HCT116 (cell line): ENCODE measurements at regions not wholly inside any gene's neighbourhood (a gene's known extent, or its start where the extent isn't known, plus 50 kb on each side); places are given as distances from the start of the nearest gene placed in this dataset.

Experiments
- ATAC-seq: fragments of 200-7000 bp; cut with Tn5 transposase; 2 replicates; pipeline ENCODE4 v1.9.1; 2020; ENCODE audit warnings: mild to moderate bottlenecking, moderate library complexity
- BruUV-seq: library from RNA; stranded (reverse); fragments of 400-500 nt; replicated peaks from 2 replicates; lab custom pipeline; 2021; lab: Mats Ljungman, UMichigan
- CTCF ChIA-PET: fragments of 300-600 bp; sonication (Branson Sonifier 250); formaldehyde crosslinking; loops from one replicate; lab custom pipeline; 2021; ENCODE audit warnings: antibody characterized with exemption; lab: Charles Lee
- POLR2A ChIA-PET: fragments of 300-600, 350-600 bp; sonication (Branson Sonifier 250); formaldehyde crosslinking; loops from one replicate; lab custom pipeline; 2021; ENCODE audit warnings: antibody characterized with exemption; lab: Charles Lee
- RAD21 ChIA-PET, 2 experiments: fragments of 300-600 bp; sonication (Branson Sonifier 250); formaldehyde crosslinking; loops; one replicate each; lab custom pipeline; 2023; ENCODE audit warnings: low total read pairs in 2 of 2; ENCODE audit not compliant: uncharacterized antibody in 2 of 2, unreplicated experiment in 2 of 2, low non-redundant PET in 1 of 2; lab: Charles Lee
- DNase-seq: peaks from one replicate; pipeline ENCODE4 v3.0.0-alpha.2; 2010; ENCODE audit warnings: low read depth, low spot score
- H2AFZ ChIP-seq: fragments of 200-600 bp; shearing (Covaris generic), sonication (generic); 2 replicates; pipeline ENCODE4 v1.6.1; 2017; ENCODE audit warnings: low read depth, mixed run types, mixed read lengths, antibody characterized with exemption, low read length; ENCODE audit not compliant: poor library complexity, severe bottlenecking
- H3K27ac ChIP-seq: 2 replicates; pipeline ENCODE4 v1.5.1; 2012; ENCODE audit warnings: low read depth, low read length
- H3K27me3 ChIP-seq: fragments of 200-600 bp; sonication (generic); 2 replicates; pipeline ENCODE4 v1.6.1; 2016; ENCODE audit warnings: mixed run types, low read length, mixed read lengths; ENCODE audit not compliant: insufficient read depth
- H3K36me3 ChIP-seq, 2 experiments: fragments of 200-500 bp in 1 of 2; fragments of 200-600 bp in 1 of 2; sonication (Bioruptor generic) in 1 of 2; sonication (generic) in 1 of 2; 2 replicates each; pipeline versions ENCODE4 v1.5.1 to v1.6.1; 2014 to 2016; ENCODE audit warnings: low read length in 2 of 2, inconsistent platforms in 1 of 2, mixed read lengths in 1 of 2, mixed run types in 1 of 2; ENCODE audit not compliant: insufficient read depth in 2 of 2, control insufficient read depth in 1 of 2
- H3K4me1 ChIP-seq, 2 experiments: fragments of 200-600 bp in 1 of 2; sonication (generic) in 1 of 2; 2 replicates each; pipeline versions ENCODE4 v1.5.1 to v1.6.1; 2012 to 2017; ENCODE audit warnings: low read length in 2 of 2, inconsistent platforms in 1 of 2, mild to moderate bottlenecking in 1 of 2, mixed read lengths in 1 of 2, mixed run types in 1 of 2, moderate library complexity in 1 of 2; ENCODE audit not compliant: insufficient read depth in 2 of 2, control insufficient read depth in 1 of 2
- H3K4me2 ChIP-seq: fragments of 200-600 bp; sonication (generic); 2 replicates; pipeline ENCODE4 v1.6.1; 2017; ENCODE audit warnings: mixed run types, low read length, mixed read lengths
- H3K4me3 ChIP-seq, 2 experiments: fragments of 200-600 bp in 1 of 2; sonication (generic) in 1 of 2; replicated peaks in 1 of 2; 2 replicates each; pipeline ENCODE4 v1.5.1; 2011 to 2016; ENCODE audit warnings: low read length in 2 of 2, control low read depth in 1 of 2, low read depth in 1 of 2, mild to moderate bottlenecking in 1 of 2, mixed read lengths in 1 of 2, mixed run types in 1 of 2
- H3K79me2 ChIP-seq: fragments of 200-600 bp; sonication (generic); 2 replicates; pipeline ENCODE4 v1.6.1; 2017; ENCODE audit warnings: mild to moderate bottlenecking, mixed run types, low read length, moderate library complexity, mixed read lengths; ENCODE audit not compliant: insufficient read depth
- H3K9ac ChIP-seq: fragments of 200-600 bp; sonication (generic); 2 replicates; pipeline ENCODE4 v1.6.1; 2016; ENCODE audit warnings: low read length, mixed read lengths
- H3K9me2 ChIP-seq: fragments of 200-600 bp; sonication (generic), shearing (Covaris generic); 2 replicates; pipeline ENCODE4 v1.6.1; 2017; ENCODE audit warnings: mixed run types, mild to moderate bottlenecking, moderate library complexity; ENCODE audit not compliant: insufficient read depth
- H3K9me3 ChIP-seq, 2 experiments: fragments of 200-500 bp in 1 of 2; fragments of 200-600 bp in 1 of 2; sonication (Bioruptor generic) in 1 of 2; sonication (generic) in 1 of 2; 2 replicates each; pipeline ENCODE4 v1.6.1; 2014 to 2017; ENCODE audit warnings: low read length in 2 of 2, mixed read lengths in 2 of 2, inconsistent platforms in 1 of 2, low read depth in 1 of 2, mild to moderate bottlenecking in 1 of 2, mixed run types in 1 of 2, moderate library complexity in 1 of 2; ENCODE audit not compliant: control insufficient read depth in 1 of 2, insufficient read depth in 1 of 2
- H4K20me1 ChIP-seq: fragments of 200-600 bp; sonication (generic), shearing (Covaris generic); 2 replicates; pipeline ENCODE4 v1.6.1; 2017; ENCODE audit warnings: mixed run types, mild to moderate bottlenecking, moderate library complexity; ENCODE audit not compliant: insufficient read depth
- CBX3 ChIP-seq: IDR thresholded peaks from 2 replicates; pipeline ENCODE4 v1.6.1; 2012; ENCODE audit warnings: low read depth
- CEBPB ChIP-seq: IDR thresholded peaks from 2 replicates; pipeline ENCODE4 v1.6.1; 2012; ENCODE audit warnings: low read depth
- EGR1 ChIP-seq: IDR thresholded peaks from 2 replicates; pipeline ENCODE4 v1.6.1; 2012; ENCODE audit warnings: low read depth
- ELF1 ChIP-seq: IDR thresholded peaks from 2 replicates; pipeline ENCODE4 v1.6.1; 2012; ENCODE audit warnings: low read depth, borderline replicate concordance
- EZH2phosphoT487 ChIP-seq: fragments of 200-600 bp; IDR thresholded peaks from 2 replicates; pipeline ENCODE4 v1.6.1; 2018; ENCODE audit warnings: antibody characterized with exemption, borderline replicate concordance
- FOSL1 ChIP-seq: IDR thresholded peaks from 2 replicates; pipeline ENCODE4 v1.6.1; 2012; ENCODE audit warnings: low read depth
- JUND ChIP-seq: IDR thresholded peaks from 2 replicates; pipeline ENCODE4 v1.6.1; 2012
- POLR2AphosphoS5 ChIP-seq: IDR thresholded peaks from 2 replicates; pipeline ENCODE4 v1.6.1; 2011; ENCODE audit warnings: mild to moderate bottlenecking, low read depth, low read length, moderate library complexity
- RAD21 ChIP-seq: IDR thresholded peaks from 2 replicates; pipeline ENCODE4 v1.6.1; 2012; ENCODE audit warnings: low read depth, mild to moderate bottlenecking
- SIN3A ChIP-seq: IDR thresholded peaks from 2 replicates; pipeline ENCODE4 v1.6.1; 2012; ENCODE audit warnings: low read depth
- SP1 ChIP-seq: IDR thresholded peaks from 2 replicates; pipeline ENCODE4 v1.6.1; 2012; ENCODE audit warnings: low read depth
- SRF ChIP-seq: IDR thresholded peaks from 2 replicates; pipeline ENCODE4 v1.6.1; 2012; ENCODE audit warnings: low read depth
- TCF7L2 ChIP-seq: IDR thresholded peaks from 2 replicates; pipeline ENCODE4 v1.7.0; 2011; ENCODE audit warnings: borderline replicate concordance, inconsistent platforms; ENCODE audit not compliant: insufficient read depth, insufficient read length; ENCODE audit errors: extremely low read depth
- YY1 ChIP-seq: IDR thresholded peaks from 2 replicates; pipeline ENCODE4 v1.6.1; 2011; ENCODE audit warnings: low read length, low read depth, moderate library complexity, mild to moderate bottlenecking; ENCODE audit not compliant: insufficient replicate concordance; ENCODE audit errors: extremely low read depth
- ZFX ChIP-seq: fragments of 450-650 bp; IDR thresholded peaks from 2 replicates; pipeline ENCODE4 v1.6.1; 2017
- ZNF274 ChIP-seq: fragments of 200-500 bp; sonication (Bioruptor generic); IDR thresholded peaks from 2 replicates; pipeline ENCODE4 v1.6.1; 2014; ENCODE audit warnings: mild to moderate bottlenecking, low read depth, low read length, inconsistent platforms
- intact Hi-C: fragments of 100-400 bp; cut with micrococcal nuclease; formaldehyde crosslinking; loops from 2 replicates; pipeline ENCODE4 v1.10.0; 2022
- TF ChIP-seq, protein P1 (sequence below): IDR thresholded peaks from 2 replicates; pipeline ENCODE4 v1.6.1; 2012; ENCODE audit warnings: low read depth
- TF ChIP-seq, protein P2 (sequence below): IDR thresholded peaks from 2 replicates; pipeline ENCODE4 v1.6.1; 2011; ENCODE audit warnings: mild to moderate bottlenecking, low read length, moderate library complexity; ENCODE audit not compliant: insufficient replicate concordance; ENCODE audit errors: extremely low read depth
- TF ChIP-seq, protein P3 (sequence below): IDR thresholded peaks from 2 replicates; pipeline ENCODE4 v1.6.1; 2012
- TF ChIP-seq, protein P4 (sequence below), 3 experiments: fragments of 200-600 bp in 1 of 3; sonication (generic) in 1 of 3; IDR thresholded peaks in 2 of 3; conservative IDR thresholded peaks in 1 of 3; 2 replicates each; pipeline ENCODE4 v1.5.1; 2012 to 2017; ENCODE audit warnings: low read depth in 2 of 3, low read length in 2 of 3, antibody characterized with exemption in 1 of 3, borderline replicate concordance in 1 of 3, control low read depth in 1 of 3, mild to moderate bottlenecking in 1 of 3, mixed read lengths in 1 of 3, mixed run types in 1 of 3, moderate library complexity in 1 of 3; ENCODE audit not compliant: insufficient read depth in 1 of 3

DNA sequence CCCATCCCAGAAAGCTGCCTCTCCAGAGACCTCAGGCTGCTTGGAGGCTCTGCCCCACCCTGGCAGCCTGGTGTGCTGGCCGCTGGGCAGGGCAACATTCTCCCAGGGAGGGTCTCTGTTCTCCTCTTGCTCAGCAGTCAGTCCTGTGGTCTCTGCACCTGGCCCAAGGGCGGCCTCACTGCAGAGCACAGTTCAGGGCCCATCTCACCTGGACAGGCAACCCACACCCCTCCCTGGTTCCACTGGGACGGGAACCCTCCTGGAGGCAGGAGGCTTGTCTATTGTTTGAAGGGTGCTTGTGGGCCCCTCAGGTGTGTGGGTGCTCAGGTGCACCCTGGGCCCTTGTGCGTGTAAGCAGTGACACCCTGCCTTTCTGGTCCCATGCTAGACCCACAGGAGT lies 67.2 kb upstream of the OTOS start:
- H3K4me1 ChIP-seq = peaks cover 0 to 9% of the 10 kb centered on the region in 2 experiments; a peak in 1 of 4 replicates
- H2AFZ ChIP-seq = no peak overlapping the region
- CTCF ChIA-PET = no interaction called here
- no peak overlapping the region for H3K4me2 ChIP-seq
- H3K27ac ChIP-seq = no peak overlapping the region
- TF ChIP-seq, protein P1, sequence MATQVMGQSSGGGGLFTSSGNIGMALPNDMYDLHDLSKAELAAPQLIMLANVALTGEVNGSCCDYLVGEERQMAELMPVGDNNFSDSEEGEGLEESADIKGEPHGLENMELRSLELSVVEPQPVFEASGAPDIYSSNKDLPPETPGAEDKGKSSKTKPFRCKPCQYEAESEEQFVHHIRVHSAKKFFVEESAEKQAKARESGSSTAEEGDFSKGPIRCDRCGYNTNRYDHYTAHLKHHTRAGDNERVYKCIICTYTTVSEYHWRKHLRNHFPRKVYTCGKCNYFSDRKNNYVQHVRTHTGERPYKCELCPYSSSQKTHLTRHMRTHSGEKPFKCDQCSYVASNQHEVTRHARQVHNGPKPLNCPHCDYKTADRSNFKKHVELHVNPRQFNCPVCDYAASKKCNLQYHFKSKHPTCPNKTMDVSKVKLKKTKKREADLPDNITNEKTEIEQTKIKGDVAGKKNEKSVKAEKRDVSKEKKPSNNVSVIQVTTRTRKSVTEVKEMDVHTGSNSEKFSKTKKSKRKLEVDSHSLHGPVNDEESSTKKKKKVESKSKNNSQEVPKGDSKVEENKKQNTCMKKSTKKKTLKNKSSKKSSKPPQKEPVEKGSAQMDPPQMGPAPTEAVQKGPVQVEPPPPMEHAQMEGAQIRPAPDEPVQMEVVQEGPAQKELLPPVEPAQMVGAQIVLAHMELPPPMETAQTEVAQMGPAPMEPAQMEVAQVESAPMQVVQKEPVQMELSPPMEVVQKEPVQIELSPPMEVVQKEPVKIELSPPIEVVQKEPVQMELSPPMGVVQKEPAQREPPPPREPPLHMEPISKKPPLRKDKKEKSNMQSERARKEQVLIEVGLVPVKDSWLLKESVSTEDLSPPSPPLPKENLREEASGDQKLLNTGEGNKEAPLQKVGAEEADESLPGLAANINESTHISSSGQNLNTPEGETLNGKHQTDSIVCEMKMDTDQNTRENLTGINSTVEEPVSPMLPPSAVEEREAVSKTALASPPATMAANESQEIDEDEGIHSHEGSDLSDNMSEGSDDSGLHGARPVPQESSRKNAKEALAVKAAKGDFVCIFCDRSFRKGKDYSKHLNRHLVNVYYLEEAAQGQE = no peak
- TF ChIP-seq ZNF274 (no peak), RAD21 (no peak), FOSL1 (no peak), YY1 (no peak), SIN3A (no peak), SRF (no peak), ELF1 (no peak), JUND (no peak), TCF7L2 (no peak), EZH2phosphoT487 (no peak), POLR2AphosphoS5 (no peak), CEBPB (no peak), CBX3 (no peak), EGR1 (no peak), ZFX (no peak), SP1 (no peak)
- TF ChIP-seq, protein P2, sequence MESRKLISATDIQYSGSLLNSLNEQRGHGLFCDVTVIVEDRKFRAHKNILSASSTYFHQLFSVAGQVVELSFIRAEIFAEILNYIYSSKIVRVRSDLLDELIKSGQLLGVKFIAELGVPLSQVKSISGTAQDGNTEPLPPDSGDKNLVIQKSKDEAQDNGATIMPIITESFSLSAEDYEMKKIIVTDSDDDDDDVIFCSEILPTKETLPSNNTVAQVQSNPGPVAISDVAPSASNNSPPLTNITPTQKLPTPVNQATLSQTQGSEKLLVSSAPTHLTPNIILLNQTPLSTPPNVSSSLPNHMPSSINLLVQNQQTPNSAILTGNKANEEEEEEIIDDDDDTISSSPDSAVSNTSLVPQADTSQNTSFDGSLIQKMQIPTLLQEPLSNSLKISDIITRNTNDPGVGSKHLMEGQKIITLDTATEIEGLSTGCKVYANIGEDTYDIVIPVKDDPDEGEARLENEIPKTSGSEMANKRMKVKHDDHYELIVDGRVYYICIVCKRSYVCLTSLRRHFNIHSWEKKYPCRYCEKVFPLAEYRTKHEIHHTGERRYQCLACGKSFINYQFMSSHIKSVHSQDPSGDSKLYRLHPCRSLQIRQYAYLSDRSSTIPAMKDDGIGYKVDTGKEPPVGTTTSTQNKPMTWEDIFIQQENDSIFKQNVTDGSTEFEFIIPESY = no peak
- TF ChIP-seq, protein P3, sequence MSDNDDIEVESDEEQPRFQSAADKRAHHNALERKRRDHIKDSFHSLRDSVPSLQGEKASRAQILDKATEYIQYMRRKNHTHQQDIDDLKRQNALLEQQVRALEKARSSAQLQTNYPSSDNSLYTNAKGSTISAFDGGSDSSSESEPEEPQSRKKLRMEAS = no peak
- TF ChIP-seq, protein P4, sequence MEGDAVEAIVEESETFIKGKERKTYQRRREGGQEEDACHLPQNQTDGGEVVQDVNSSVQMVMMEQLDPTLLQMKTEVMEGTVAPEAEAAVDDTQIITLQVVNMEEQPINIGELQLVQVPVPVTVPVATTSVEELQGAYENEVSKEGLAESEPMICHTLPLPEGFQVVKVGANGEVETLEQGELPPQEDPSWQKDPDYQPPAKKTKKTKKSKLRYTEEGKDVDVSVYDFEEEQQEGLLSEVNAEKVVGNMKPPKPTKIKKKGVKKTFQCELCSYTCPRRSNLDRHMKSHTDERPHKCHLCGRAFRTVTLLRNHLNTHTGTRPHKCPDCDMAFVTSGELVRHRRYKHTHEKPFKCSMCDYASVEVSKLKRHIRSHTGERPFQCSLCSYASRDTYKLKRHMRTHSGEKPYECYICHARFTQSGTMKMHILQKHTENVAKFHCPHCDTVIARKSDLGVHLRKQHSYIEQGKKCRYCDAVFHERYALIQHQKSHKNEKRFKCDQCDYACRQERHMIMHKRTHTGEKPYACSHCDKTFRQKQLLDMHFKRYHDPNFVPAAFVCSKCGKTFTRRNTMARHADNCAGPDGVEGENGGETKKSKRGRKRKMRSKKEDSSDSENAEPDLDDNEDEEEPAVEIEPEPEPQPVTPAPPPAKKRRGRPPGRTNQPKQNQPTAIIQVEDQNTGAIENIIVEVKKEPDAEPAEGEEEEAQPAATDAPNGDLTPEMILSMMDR (IDR thresholded peaks at IDR 0.05 in 2 of 3, conservative IDR thresholded peaks at IDR 0.05 in 1 of 3; ENCODE audit: borderline replicate concordance in 1 of 3, insufficient read depth in 1 of 3, low read depth in 2 of 3, low read length in 2 of 3) = no peak
- ATAC-seq = no peak
- RAD21 ChIA-PET = no interaction called here
- no peaks in the 10 kb centered on the region for H3K79me2 ChIP-seq
- no peaks in the 10 kb centered on the region for H3K36me3 ChIP-seq
- no peak overlapping the region for H3K9ac ChIP-seq
- no peak overlapping the region for H3K4me3 ChIP-seq
- intact Hi-C loops = no loop called here
- no peaks in the 10 kb centered on the region; the same call in 1 of the 2 replicates for H3K27me3 ChIP-seq
- no peak for DNase-seq
- H3K9me3 ChIP-seq = no peaks in the 10 kb centered on the region; a peak in 1 of 4 replicates
- H3K9me2 ChIP-seq = no peaks in the 10 kb centered on the region
- POLR2A ChIA-PET = no interaction called here
- BruUV-seq = no TSS peak
- no peaks in the 10 kb centered on the region for H4K20me1 ChIP-seq
